SK-N-MC (cell line): ENCODE measurements at regions not wholly inside any gene's neighbourhood (a gene's known extent, or its start where the extent isn't known, plus 50 kb on each side); places are given as distances from the start of the nearest gene placed in this dataset.

ENCODE experiments used
- DNase-seq: peaks from one replicate; pipeline ENCODE4 v3.0.0-alpha.2; 2011; ENCODE audit warnings: low read depth, low spot score
- H3K27ac ChIP-seq: fragments of 200-600 bp; sonication (generic); 2 replicates; pipeline ENCODE4 v1.5.1; 2016; ENCODE audit warnings: mixed run types
- H3K36me3 ChIP-seq: fragments of 200-600 bp; sonication (generic); 2 replicates; pipeline ENCODE4 v1.6.1; 2017; ENCODE audit warnings: antibody characterized with exemption, low read length, mixed read lengths; ENCODE audit not compliant: insufficient read depth
- H3K4me3 ChIP-seq: fragments of 200-600 bp; sonication (generic); 2 replicates; pipeline ENCODE4 v1.5.1; 2016
- H3K9ac ChIP-seq: fragments of 200-600 bp; sonication (generic); 2 replicates; pipeline ENCODE4 v1.8.0; 2017; ENCODE audit warnings: mixed run types, mixed read lengths; ENCODE audit not compliant: insufficient read length
- H3K9me3 ChIP-seq: fragments of 200-600 bp; sonication (generic); 2 replicates; pipeline ENCODE4 v1.6.1; 2017; ENCODE audit warnings: low read depth, mild to moderate bottlenecking, antibody characterized with exemption, low read length, moderate library complexity, mixed read lengths
- EZH2 ChIP-seq: fragments of 200-600 bp; sonication (generic); IDR thresholded peaks from one replicate; pipeline ENCODE4 v1.6.1; 2017; ENCODE audit warnings: antibody characterized with exemption
- FOXP2 ChIP-seq: optimal IDR thresholded peaks from 2 replicates; pipeline ENCODE3; 2011; ENCODE audit warnings: mild to moderate bottlenecking, moderate library complexity; ENCODE audit not compliant: insufficient read depth; ENCODE audit errors: extremely low read length, control extremely low read depth
- POLR2AphosphoS5 ChIP-seq: IDR thresholded peaks from 2 replicates; pipeline ENCODE4 v1.6.1; 2012; ENCODE audit warnings: mild to moderate bottlenecking, low read depth, low read length, borderline replicate concordance

DNA sequence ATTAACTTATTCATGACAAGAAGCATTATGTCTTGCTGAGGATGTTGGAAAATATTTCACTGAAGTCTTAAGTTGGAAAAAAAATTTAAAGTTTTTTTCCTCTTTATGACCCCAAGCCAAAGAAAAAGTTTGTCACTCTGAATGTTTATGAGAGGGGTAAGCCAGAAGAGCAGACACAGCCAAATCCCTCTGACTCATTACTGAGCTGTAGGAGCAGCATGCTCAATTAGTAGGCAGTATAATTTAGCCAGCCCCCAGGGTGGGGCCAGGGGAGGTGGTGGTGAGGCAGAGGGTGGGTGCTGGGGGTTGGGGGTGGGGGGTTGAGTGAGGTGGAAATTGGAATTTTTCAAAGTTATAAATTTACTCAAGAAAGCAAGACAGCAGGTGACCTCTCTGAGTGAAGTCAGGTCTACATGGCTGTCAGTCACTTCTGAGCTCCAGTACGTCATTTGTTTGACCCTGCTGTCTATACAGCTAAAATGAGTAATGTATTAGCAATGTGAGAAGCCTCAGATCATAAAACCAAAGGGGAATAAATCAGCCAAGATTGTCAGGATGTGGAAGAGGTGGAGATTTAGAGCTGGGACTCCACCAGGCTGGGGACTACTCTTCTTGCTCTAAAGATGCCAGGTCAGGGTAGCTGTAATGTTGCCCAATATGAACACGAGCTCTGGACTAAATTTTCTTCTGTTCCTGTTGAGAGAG is 98.8 kb upstream of the NDP start:
- Histone ChIP-seq H3K27ac (no peak overlapping the region), H3K36me3 (no peaks in the 10 kb centered on the region), H3K9me3 (no peaks in the 10 kb centered on the region), H3K4me3 (no peak overlapping the region), H3K9ac (no peak overlapping the region)
- no peak for TF ChIP-seq POLR2AphosphoS5
- no peak for TF ChIP-seq FOXP2
- TF ChIP-seq EZH2 = no peak
- DNase-seq = no peak

- Histone ChIP-seq H3K4me3 (no peak overlapping the region), H3K27ac (no peak overlapping the region), H3K9ac (no peak overlapping the region), H3K9me3 (no peaks in the 10 kb centered on the region), H3K36me3 (no peaks in the 10 kb centered on the region)
- no peak for DNase-seq
- TF ChIP-seq FOXP2 = no peak
- no peak for TF ChIP-seq EZH2
- TF ChIP-seq POLR2AphosphoS5 = no peak
Observed at GRCh38 chrX:44071070-44071645, 98.0 kb upstream of the NDP start.

- Histone ChIP-seq H3K9ac (no peak overlapping the region), H3K36me3 (no peaks in the 10 kb centered on the region), H3K9me3 (no peaks in the 10 kb centered on the region), H3K27ac (no peak overlapping the region), H3K4me3 (no peak overlapping the region)
- no peak for TF ChIP-seq EZH2
- TF ChIP-seq FOXP2 = no peak
- no peak for TF ChIP-seq POLR2AphosphoS5
- no peak for DNase-seq
Observed at GRCh38 chrX:44068043-44068442, 94.9 kb upstream of the NDP start.

DNA sequence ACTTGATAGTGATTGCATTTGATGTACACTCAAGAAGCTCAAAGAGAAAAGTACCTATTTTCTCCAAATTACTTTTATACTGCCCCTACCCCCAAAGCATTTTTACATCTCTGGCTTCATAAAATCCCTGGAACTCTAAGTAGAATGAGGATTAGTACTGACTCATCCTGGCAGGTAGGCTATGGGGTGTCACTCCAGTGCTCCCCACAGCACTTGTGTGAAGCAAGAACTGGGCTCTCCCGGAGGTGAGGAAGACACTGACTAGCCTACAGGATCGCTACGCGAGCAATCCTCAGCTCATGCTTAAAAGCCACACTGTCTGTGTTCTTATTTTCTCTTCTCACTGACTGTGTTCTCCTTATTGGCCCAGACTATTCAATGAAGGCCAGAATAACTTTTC is 90.4 kb upstream of the NDP start:
- DNase-seq = no peak
- TF ChIP-seq EZH2 = no peak
- TF ChIP-seq POLR2AphosphoS5 = no peak
- TF ChIP-seq FOXP2 = no peak
- Histone ChIP-seq H3K9ac (no peak overlapping the region), H3K36me3 (no peaks in the 10 kb centered on the region), H3K9me3 (no peaks in the 10 kb centered on the region), H3K4me3 (no peak overlapping the region), H3K27ac (no peak overlapping the region)

DNA sequence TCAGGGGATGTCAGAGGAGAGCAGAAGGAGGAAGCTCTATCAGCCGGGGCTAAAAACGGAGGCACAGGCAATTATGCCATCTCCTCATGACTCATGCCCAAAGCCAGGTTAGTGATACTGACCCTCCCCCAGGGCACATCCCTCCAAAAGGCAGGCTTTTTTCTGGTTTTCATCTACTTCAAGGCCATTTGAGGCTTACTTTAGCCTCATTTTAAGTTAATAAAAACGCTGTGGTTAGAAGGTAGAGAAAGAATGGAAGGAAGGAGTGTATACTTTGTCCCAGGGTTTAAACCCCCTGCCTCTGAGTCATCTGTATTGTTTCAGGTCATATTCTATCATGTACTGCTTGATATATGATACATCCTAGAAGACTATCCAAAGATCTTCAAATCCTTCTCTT is 89.7 kb upstream of the NDP start:
- TF ChIP-seq FOXP2 (no peak), EZH2 (no peak), POLR2AphosphoS5 (no peak)
- no peak overlapping the region for H3K4me3 ChIP-seq
- H3K9ac ChIP-seq = no peak overlapping the region
- no peak for DNase-seq
- no peak overlapping the region for H3K27ac ChIP-seq
- no peaks in the 10 kb centered on the region for H3K9me3 ChIP-seq
- no peaks in the 10 kb centered on the region for H3K36me3 ChIP-seq

- H3K9me3 ChIP-seq = no peaks in the 10 kb centered on the region
- H3K4me3 ChIP-seq = no peak overlapping the region
- no peak for DNase-seq
- H3K9ac ChIP-seq = no peak overlapping the region
- TF ChIP-seq POLR2AphosphoS5 = no peak
- TF ChIP-seq EZH2 = no peak
- H3K36me3 ChIP-seq = no peaks in the 10 kb centered on the region
- H3K27ac ChIP-seq = no peak overlapping the region
Observed at GRCh38 chrX:44061968-44062614, 88.9 kb upstream of the NDP start.

- Histone ChIP-seq H3K9ac (no peak overlapping the region), H3K27ac (no peak overlapping the region), H3K9me3 (no peaks in the 10 kb centered on the region), H3K36me3 (no peaks in the 10 kb centered on the region), H3K4me3 (no peak overlapping the region)
- TF ChIP-seq EZH2 (no peak), POLR2AphosphoS5 (no peak), FOXP2 (no peak)
- DNase-seq = no peak
Observed at GRCh38 chrX:44060221-44060620, 87.0 kb upstream of the NDP start.

DNA sequence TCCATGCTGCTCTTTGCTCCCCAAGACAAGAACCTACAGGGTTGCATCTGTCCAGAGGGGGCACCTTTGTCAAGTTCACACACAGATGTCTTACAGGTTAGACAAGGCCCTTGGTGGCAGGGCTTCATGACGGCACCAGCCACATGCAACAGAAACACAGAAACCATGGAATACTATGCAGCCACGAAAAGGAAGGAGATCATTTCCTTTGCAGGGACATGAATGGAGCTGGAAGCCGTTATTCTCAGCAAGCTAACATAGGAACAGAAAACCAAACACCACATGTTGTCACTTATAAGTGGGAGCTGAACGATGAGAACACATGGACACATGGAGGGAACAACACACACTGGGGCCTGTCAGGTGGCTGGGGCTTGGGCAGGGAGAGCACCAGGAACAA is 85.1 kb upstream of the NDP start:
- TF ChIP-seq FOXP2 (no peak), POLR2AphosphoS5 (no peak), EZH2 (no peak)
- H3K27ac ChIP-seq = no peak overlapping the region

DNA sequence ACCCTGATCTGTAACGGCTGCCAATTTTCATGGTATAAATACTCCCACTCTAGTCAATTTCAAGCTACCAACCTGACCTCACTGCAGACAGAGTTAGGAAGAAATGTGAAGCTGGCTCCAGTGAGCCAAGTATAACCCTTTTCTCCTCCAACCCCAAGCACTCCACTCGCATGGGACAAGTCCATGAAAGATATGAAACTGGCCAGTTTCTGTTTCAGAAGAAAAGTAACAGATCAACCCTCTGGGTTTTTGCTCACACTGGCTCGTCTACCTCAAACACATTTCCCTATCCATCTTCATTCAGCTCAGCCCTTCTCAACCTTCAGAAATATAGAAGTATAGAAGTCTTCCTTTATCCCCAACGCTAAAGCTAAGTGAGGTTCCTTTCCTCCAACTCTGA is 82.4 kb upstream of the NDP start:
- no peak for DNase-seq
- TF ChIP-seq FOXP2 (no peak), POLR2AphosphoS5 (no peak), EZH2 (no peak)
- no peak overlapping the region for H3K9ac ChIP-seq

More for the DNA sequence above, 85.1 kb upstream of the NDP start:
- no peak overlapping the region for H3K9ac ChIP-seq
- no peaks in the 10 kb centered on the region for H3K36me3 ChIP-seq
- no peaks in the 10 kb centered on the region for H3K9me3 ChIP-seq
- no peak overlapping the region for H3K4me3 ChIP-seq
- no peak for DNase-seq

More for the DNA sequence above, 82.4 kb upstream of the NDP start:
- Histone ChIP-seq H3K27ac (no peak overlapping the region), H3K9me3 (no peaks in the 10 kb centered on the region), H3K4me3 (no peak overlapping the region), H3K36me3 (no peaks in the 10 kb centered on the region)
